BLaER1 (cell line): ENCODE measurements at regions not wholly inside any gene's neighbourhood (a gene's known extent, or its start where the extent isn't known, plus 50 kb on each side); places are given as distances from the start of the nearest gene placed in this dataset.
A peak's percentile ranks its signal among the peaks of the same experiment; 100 is the strongest.
"Not testable (repeated sequence)": the region's sequence is repeated elsewhere in the genome, so short reads cannot be mapped to it uniquely, and the experiment has no call there.

ENCODE experiments used
- H3K27ac ChIP-seq: shearing (Covaris generic); formaldehyde crosslinking; 2 replicates; pipeline ENCODE4 v1.8.1; 2022
- H3K27me3 ChIP-seq: shearing (Covaris generic); formaldehyde crosslinking; 2 replicates; pipeline ENCODE4 v1.8.1; 2022
- H3K36me3 ChIP-seq: shearing (Covaris generic); formaldehyde crosslinking; 2 replicates; pipeline ENCODE4 v1.8.1; 2022
- H3K4me1 ChIP-seq: shearing (Covaris generic); formaldehyde crosslinking; 2 replicates; pipeline ENCODE4 v1.8.1; 2022
- H3K4me2 ChIP-seq: shearing (Covaris generic); formaldehyde crosslinking; 2 replicates; pipeline ENCODE4 v1.8.1; 2022
- H3K4me3 ChIP-seq: shearing (Covaris generic); formaldehyde crosslinking; 2 replicates; pipeline ENCODE4 v1.8.1; 2022
- H3K9ac ChIP-seq: shearing (Covaris generic); formaldehyde crosslinking; 2 replicates; pipeline ENCODE4 v1.8.1; 2022
- H3K9me3 ChIP-seq: shearing (Covaris generic); formaldehyde crosslinking; 2 replicates; pipeline ENCODE4 v1.8.1; 2022
- H4K20me1 ChIP-seq: shearing (Covaris generic); formaldehyde crosslinking; 2 replicates; pipeline ENCODE4 v1.8.1; 2022
- Cebpa-rat ChIP-seq: shearing (Covaris generic); IDR thresholded peaks from 2 replicates; pipeline ENCODE4 v1.8.1; 2022

DNA sequence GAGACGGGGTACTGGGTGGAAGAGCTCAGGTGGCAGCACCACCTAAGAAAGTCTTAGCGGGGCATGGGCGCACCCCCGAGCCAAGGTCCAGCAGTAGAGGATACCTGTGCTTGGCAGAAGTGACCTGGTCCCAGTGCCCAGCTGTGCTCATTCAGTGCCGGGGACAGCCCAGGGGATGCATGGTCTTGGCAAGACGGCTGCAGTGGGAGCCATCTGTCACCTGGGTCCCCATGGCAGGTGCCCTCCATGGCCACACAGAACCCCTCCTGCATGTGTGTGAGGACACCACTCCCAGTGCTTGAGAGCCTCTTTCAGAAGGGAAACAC, 664.7 kb downstream of the QKI start:
- no peaks in the 10 kb centered on the region for H3K36me3 ChIP-seq
- no peaks in the 10 kb centered on the region for H3K27me3 ChIP-seq
- TF ChIP-seq Cebpa-rat = no peak
- H3K27ac ChIP-seq = peak overlapping the region; percentile 71
- H3K9me3 ChIP-seq = no peaks in the 10 kb centered on the region; the same call in 1 of the 2 replicates
- H3K4me1 ChIP-seq = peaks cover 67% of the 10 kb centered on the region
- H3K4me2 ChIP-seq = peak overlapping the region; percentile 95
- peak overlapping the region; percentile 30; the same call in 1 of the 2 replicates for H3K9ac ChIP-seq
- H4K20me1 ChIP-seq = peaks cover 6% of the 10 kb centered on the region; the same call in 1 of the 2 replicates
- peak overlapping the region; percentile 40 for H3K4me3 ChIP-seq

DNA sequence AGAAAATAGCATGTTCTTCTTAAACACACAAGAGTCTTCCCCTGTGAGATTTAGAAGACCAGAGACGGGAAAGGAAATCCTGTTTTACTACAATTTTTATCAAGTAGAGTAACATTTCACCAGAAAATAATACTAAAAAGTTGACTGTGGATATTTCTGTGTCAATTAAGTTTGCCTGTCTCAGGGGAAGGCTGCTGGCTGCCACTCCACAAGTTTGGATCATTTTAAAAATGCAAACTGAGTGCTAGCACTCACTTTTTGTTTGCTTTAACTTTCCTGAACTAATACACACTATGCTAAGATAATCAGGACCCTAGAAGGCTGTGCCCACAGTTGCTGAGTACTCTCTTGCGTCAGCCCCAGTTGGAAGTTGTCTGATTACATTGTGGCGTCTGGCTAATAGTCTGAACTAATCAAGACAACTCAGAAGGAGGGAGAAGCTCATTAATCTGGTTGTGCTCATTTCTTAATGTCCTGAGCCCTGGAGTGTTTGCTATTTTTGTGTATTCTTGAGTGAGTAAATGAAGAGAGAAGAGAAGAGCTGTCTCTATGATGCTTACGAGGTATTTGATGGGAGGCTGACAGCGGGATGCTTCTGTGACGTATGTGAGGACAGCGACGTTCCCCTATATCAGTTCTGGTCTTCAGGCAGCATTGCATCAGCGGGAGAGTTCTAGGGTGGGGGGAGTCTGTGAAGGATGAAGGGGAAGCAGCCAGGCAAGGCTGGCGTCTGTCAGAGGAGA, 664.2 kb downstream of the QKI start:
- H3K36me3 ChIP-seq = no peaks in the 10 kb centered on the region
- no peak for TF ChIP-seq Cebpa-rat
- no peaks in the 10 kb centered on the region for H3K27me3 ChIP-seq
- H3K4me1 ChIP-seq = peaks cover 67% of the 10 kb centered on the region
- peak overlapping the region; percentile 95 for H3K4me2 ChIP-seq
- H3K27ac ChIP-seq = peak overlapping the region; percentile 71
- peak overlapping the region; percentile 40 for H3K4me3 ChIP-seq
- H3K9ac ChIP-seq = peak overlapping the region; percentile 30; the same call in 1 of the 2 replicates
- H3K9me3 ChIP-seq = no peaks in the 10 kb centered on the region; the same call in 1 of the 2 replicates
- peaks cover 6% of the 10 kb centered on the region; the same call in 1 of the 2 replicates for H4K20me1 ChIP-seq

DNA sequence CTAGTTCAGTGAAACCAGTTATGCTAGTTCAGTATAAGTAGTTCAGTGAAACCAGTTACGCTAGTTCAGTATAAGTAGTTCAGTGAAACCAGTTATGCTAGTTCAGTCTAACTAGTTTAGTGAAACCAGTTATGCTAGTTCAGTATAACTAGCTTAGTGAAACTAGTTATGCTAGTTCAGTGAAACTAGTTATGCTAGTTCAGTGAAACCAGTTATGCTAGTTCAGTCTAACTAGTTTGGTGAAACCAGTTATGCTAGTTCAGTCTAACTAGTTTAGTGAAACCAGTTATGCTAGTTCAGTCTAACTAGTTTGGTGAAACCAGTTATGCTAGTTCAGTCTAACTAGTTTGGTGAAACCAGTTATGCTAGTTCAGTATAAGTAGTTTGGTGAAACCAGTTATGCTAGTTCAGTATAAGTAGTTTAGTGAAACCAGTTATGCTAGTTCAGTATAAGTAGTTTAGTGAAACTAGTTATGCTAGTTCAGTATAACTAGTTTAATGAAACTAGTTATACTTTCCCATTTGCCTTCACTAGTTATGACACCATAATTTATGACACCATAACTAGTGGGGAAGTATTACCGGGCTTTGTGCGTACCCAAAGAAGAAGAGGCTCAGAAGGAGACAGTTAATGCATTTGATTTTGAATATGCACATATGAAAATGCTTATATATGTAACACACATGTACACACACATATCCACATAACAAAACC, 662.5 kb downstream of the QKI start:
- H3K27me3 ChIP-seq, H3K36me3 ChIP-seq, H3K9ac ChIP-seq, H3K27ac ChIP-seq, H4K20me1 ChIP-seq, H3K4me3 ChIP-seq: not testable (repeated sequence)
- H3K9me3 ChIP-seq = peaks cover 10% of the 10 kb centered on the region
- peak overlapping the region; percentile 95 for H3K4me2 ChIP-seq
- H3K4me1 ChIP-seq = peaks cover 66% of the 10 kb centered on the region

DNA sequence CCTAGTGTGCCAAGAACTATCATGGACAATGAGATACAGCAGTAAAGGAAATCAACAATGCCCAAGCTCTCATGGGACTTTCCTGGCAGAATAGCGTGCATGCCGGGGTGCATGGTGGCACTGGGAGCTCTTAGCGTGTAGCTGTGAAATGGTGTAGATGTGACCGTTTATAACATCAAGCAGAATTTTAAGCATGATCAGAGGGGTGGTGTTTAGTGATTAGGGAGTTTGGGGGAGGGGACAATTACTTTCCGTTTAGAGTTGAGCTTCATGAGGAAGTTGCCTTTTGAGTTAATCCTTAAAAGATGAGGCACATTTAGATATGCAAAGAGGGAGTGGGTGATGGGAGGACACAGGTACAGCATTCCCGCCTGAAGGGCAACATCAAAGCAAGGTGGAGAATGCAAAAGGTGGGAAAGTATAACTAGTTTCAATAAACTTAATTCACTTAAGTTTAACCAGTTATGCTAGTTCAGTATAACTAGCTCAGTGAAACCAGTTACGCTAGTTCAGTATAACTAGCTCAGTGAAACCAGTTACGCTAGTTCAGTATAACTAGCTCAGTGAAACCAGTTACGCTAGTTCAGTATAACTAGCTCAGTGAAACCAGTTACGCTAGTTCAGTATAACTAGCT, 661.6 kb downstream of the QKI start:
- Histone ChIP-seq H3K4me3 (no peak overlapping the region), H3K27ac (no peak overlapping the region), H3K4me2 (peak overlapping the region; percentile 70), H4K20me1 (peaks cover 6% of the 10 kb centered on the region; the same call in 1 of the 2 replicates), H3K36me3 (no peaks in the 10 kb centered on the region), H3K4me1 (peaks cover 57% of the 10 kb centered on the region), H3K9me3 (peaks cover 11% of the 10 kb centered on the region), H3K27me3 (no peaks in the 10 kb centered on the region), H3K9ac (no peak overlapping the region)
- TF ChIP-seq Cebpa-rat = no peak

DNA sequence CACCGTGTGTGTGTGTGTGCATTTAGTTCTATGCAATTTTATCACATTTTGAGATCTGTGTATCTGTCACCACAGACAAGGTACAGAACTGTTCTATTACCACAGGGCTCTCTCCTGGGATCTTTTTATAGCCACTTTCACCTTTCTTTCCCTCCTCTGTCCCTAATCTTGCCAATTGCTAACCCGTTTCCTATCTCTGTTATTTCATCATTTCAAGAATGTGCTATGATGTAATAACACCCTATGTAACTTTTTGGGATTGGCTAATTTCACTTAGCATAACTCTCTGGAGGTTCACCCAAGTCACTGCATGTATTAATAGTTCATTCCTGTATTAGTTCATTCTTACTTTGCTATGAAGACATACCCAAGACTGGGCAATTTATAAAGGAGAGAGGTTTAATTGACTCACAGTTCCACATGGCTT, 657.7 kb downstream of the QKI start:
- Histone ChIP-seq H3K27ac (no peak overlapping the region), H3K36me3 (no peaks in the 10 kb centered on the region), H3K27me3 (no peaks in the 10 kb centered on the region), H3K4me1 (peaks cover 18% of the 10 kb centered on the region), H3K4me2 (no peak overlapping the region), H4K20me1 (no peaks in the 10 kb centered on the region), H3K9me3 (peaks cover 11% of the 10 kb centered on the region), H3K4me3 (no peak overlapping the region), H3K9ac (no peak overlapping the region)
- TF ChIP-seq Cebpa-rat = no peak

DNA sequence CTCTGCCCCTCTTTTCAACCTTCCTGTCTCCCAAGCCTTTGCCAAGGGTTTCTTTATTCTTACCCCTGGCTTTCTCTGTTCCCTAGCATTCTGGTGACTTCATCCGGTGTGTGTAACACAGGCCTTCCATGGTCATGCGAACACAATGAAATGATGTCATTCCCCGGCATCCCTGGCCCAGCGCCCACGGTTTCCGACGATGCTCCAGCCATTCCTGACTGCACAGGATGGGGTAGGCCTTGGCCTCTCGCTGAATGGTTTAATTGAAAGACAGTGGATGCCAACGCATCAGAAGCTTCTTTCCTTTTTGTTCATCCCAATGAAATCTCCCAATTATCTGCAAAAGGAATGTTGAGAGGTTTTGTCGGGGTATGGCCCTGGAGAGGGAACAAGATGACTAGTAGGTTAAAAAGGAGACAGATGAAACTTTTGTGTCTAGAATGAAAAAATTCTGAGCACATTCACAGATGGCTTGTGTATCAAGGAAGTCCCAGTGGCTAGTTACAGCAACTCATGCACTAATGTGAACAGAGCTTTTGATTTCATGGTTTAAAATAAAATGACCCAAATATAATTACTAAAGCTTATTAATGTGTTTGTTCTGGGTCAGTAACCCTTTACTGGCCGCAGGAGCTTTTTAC, 655.0 kb downstream of the QKI start:
- Histone ChIP-seq H3K4me3 (no peak overlapping the region), H4K20me1 (no peaks in the 10 kb centered on the region), H3K4me2 (no peak overlapping the region), H3K27ac (no peak overlapping the region), H3K4me1 (no peaks in the 10 kb centered on the region), H3K9ac (no peak overlapping the region), H3K27me3 (no peaks in the 10 kb centered on the region), H3K9me3 (peaks cover 11% of the 10 kb centered on the region), H3K36me3 (no peaks in the 10 kb centered on the region)
- TF ChIP-seq Cebpa-rat = no peak

DNA sequence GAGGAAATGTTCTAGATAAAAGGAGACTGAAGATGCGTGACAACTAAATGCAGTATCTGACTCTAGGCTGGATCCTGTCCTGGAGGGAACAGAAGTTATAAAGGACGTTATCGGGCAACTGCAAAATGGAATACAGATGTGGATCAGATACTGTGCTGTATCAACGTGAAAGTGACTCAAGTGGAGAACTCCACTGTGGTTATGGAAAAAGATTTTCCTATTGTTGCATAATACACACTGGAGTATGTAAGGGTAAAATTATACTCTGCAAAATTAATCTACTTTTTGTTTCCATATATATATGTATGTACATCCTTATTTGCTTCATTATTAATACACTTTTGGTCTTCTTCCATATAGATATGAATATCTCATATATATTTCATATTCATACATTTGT, 654.0 kb downstream of the QKI start:
- no peak overlapping the region for H3K27ac ChIP-seq
- H3K4me2 ChIP-seq = no peak overlapping the region
- H3K36me3 ChIP-seq = no peaks in the 10 kb centered on the region
- no peaks in the 10 kb centered on the region for H4K20me1 ChIP-seq
- peaks cover 11% of the 10 kb centered on the region for H3K9me3 ChIP-seq
- TF ChIP-seq Cebpa-rat = no peak
- H3K27me3 ChIP-seq = no peaks in the 10 kb centered on the region
- no peak overlapping the region for H3K4me3 ChIP-seq
- H3K4me1 ChIP-seq = no peaks in the 10 kb centered on the region
- no peak overlapping the region for H3K9ac ChIP-seq

DNA sequence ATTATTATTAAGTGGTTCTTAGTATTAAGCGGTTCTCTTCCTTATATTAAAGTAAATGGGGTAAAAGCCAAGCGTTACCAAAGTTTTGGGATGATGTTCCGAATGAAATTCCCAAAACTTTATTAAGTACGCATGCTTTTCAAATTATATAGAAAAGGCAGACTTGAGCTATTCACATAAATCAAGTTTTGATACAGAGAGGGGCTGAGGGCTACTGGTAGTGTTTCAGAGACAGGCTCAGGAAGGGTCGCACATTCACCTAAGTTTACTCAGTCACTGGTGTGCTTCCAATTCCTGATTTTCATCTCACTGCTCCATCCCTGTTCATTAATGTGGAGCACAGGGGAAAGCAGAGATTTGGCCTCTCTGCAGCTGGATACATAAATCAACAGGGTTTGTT, 652.2 kb downstream of the QKI start:
- no peaks in the 10 kb centered on the region for H3K27me3 ChIP-seq
- no peak for TF ChIP-seq Cebpa-rat
- no peak overlapping the region for H3K4me3 ChIP-seq

DNA sequence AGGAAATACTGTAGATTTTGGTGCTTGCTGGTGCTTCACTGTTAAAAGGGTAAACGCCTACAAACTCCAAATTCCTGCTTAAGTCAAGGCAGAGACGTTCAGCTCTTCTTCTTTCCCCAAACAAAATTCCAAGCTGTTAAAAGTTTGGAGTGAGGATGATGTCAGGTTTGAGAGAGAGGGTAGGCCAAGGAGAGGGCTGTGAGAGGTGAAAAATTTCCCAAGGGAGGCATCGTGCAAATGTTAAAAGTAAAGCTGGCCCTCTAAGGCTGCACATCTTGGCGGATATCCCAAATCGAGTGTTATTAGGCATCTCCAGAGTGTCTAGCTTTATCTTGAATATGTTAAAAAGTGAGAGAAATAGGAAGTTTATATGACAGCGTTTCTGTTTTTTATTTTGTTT, 651.8 kb downstream of the QKI start:
- Histone ChIP-seq H3K27me3 (no peaks in the 10 kb centered on the region), H3K9ac (no peak overlapping the region), H3K9me3 (no peaks in the 10 kb centered on the region; the same call in 1 of the 2 replicates), H3K36me3 (no peaks in the 10 kb centered on the region), H4K20me1 (no peaks in the 10 kb centered on the region), H3K27ac (no peak overlapping the region), H3K4me1 (no peaks in the 10 kb centered on the region), H3K4me2 (no peak overlapping the region), H3K4me3 (no peak overlapping the region)
- TF ChIP-seq Cebpa-rat = no peak

More for the DNA sequence above, 652.2 kb downstream of the QKI start:
- Histone ChIP-seq H3K9ac (no peak overlapping the region), H4K20me1 (no peaks in the 10 kb centered on the region), H3K4me1 (no peaks in the 10 kb centered on the region), H3K9me3 (no peaks in the 10 kb centered on the region; the same call in 1 of the 2 replicates), H3K27ac (no peak overlapping the region), H3K36me3 (no peaks in the 10 kb centered on the region), H3K4me2 (no peak overlapping the region)
